Activated T-helper 1 cell treated with Interleukin-2 at 50 U/mL for 16 hours (primary cell): ENCODE measurements at regions not wholly inside any gene's neighbourhood (a gene's known extent, or its start where the extent isn't known, plus 50 kb on each side); places are given as distances from the start of the nearest gene placed in this dataset.
"Not testable (repeated sequence)": the region's sequence is repeated elsewhere in the genome, so short reads cannot be mapped to it uniquely, and the experiment has no call there.

Experiments used
- DNase-seq: peaks from one replicate; pipeline ENCODE4 v3.0.0-alpha.2; 2020; ENCODE audit warnings: low read depth

DNA sequence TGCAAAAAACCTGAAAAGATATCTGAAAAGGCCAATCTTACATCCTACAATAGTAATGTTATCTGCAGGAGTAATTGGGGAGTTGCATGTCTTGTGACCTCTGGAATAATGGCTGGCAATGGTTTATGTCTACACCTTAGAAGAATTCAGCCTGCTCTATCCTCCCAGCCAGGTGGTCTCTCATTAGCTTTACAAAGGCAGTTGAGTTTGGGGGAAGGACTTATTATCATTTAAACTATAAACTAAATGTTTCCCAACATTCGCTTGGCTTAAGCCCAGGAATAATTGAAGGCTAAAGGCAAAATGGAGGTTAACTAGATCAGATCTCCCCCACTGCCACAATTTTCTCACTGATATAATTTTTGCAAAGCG lies 158.4 kb upstream of the SFSWAP start:
- DNase-seq: no peak

DNA sequence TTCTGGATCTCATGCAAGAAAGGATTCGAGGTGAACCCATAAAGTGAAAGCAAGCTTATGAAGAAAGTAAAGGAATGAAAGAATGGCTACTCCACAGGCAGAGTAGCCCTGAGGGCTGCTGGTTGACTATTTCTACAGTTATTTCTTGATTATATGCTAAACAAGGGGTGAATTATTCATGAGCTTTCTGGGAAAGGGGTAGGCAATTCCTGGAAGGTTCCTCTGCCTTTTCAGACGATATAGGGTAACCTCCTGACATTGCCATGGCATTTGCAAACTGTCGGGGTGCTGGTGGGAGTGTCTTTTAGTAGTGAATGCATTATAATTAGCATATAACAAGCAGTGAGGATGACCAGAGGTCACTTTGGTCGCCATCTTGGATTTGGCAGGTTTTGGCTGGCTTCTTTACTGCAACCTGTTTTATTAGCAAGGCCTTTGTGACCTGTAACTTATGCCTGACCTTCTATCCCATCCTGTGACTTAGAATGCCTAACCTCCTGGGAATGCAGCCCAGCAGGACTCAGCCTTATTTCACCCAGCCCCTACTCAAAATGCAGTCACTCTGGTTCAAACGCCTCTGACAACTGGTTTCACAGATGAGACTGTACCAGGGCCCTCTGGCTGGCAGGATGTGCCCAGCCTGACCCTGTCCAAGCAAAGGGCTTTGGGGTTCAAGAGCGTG lies 157.7 kb upstream of the SFSWAP start:
- no peak for DNase-seq

GRCh38 chr12:131555197-131555846 lies 155.6 kb upstream of the SFSWAP start:
- DNase-seq: no peak

GRCh38 chr12:131555866-131556265 lies 155.0 kb upstream of the SFSWAP start:
- DNase-seq: no peak

- no peak for DNase-seq
Observed at GRCh38 chr12:131557078-131557709, 153.7 kb upstream of the SFSWAP start.

DNA sequence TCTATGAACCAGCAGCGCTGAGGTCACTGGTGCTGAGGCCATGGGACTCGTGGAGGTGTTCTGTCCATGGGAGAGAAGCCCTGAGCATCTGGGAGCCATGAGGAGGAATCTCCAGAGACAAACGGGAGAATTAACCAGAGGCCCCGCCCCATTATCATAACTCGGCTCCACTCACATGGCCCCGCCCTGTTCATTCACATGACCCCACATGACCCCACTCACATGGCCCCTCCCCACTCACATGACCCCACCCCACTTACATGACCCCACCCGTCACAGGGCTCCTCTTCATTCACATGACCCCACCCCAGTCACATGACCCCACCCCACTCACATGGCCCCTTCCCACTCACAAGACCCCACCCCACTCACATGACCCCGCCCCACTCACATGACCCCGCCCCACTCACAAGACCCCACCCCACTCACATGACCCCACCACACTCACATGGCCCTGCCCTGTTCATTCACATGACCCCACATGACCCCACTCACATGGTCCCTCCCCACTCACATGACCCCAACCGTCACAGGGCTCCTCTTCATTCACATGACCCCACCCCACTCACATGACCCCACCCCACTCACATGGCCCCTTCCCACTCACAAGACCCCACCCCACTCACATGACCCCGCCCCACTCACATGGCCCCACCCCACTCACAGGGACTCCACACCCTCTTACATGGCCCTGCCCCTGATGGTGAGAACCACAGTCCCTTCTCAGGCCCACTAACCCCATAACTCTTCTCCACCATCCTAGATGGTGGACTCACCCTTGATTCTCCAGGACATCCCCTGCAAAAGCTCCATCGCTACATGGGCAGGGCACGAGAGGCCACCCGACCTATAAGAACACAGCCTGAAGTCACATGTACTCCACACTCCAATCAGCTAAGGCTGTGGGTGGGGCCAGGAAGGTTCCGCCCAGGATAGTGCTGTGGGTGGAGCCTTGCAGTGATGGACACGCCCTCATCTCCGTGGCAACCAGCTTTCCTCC lies 151.1 kb upstream of the SFSWAP start:
- no peak for DNase-seq

DNA sequence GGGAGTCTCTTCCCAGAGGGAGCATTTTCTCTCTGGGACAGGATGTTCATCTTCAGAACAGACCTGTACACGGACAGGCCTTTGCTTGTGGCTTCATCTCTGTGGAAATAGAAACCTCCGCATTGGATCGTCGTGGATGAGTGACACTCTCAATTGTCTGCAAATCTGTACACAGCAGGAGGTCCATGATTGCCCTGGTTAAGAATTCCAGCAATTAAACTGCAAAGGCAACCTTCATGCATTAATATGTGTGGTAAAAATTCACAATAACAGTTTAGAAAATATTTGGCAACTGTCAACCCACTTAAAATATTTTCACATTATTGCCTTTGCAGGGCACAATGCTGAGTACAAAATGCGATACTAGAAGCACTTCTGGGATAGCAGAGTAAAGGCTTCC lies 149.8 kb upstream of the SFSWAP start:
- DNase-seq: no peak

DNA sequence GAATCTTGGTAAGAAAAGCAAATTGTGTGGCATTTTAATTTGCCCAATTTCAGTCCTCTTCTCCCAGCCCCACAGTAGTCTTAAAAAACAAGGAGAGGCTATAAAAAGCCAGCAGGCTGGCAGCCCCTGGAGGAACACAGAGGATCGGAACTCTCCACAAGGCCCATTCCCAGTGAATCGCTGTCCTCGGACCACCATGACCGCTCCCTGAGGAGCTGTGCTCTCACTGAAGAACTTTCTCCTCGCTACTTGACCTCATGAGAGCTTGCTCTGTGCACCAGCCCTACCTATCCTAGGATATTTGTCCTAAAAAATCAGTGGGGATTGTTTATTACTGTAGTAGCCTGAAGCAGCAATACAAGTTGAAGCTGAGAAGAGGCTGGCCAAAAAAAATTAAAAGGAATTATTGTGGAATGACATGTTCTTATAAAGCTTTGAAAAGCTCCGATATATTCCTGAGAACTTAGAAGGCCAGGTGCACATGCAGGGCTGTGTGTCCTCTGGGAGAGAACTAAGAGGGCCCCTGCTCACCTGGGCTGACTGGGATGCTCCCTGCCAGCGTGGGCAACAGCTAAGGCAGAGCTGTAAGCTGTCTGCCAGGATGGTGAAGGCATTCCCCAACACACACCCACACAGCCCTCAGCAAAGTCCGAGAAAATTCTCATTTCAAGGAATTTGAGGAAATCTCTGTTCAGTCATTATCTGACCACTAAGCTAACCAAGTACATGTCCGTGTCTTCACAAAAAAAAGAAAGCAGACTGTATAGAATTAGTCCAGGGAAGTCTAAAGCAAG lies 148.8 kb upstream of the SFSWAP start:
- DNase-seq: no peak

- DNase-seq: not testable (repeated sequence)
Observed at GRCh38 chr12:131564138-131564727, 146.7 kb upstream of the SFSWAP start.

- no peak for DNase-seq
Observed at GRCh38 chr12:131564845-131565244, 146.0 kb upstream of the SFSWAP start.

- no peak for DNase-seq
Observed at GRCh38 chr12:131565267-131566015, 145.4 kb upstream of the SFSWAP start.

GRCh38 chr12:131568336-131568735 lies 142.6 kb upstream of the SFSWAP start:
- DNase-seq: no peak

DNA sequence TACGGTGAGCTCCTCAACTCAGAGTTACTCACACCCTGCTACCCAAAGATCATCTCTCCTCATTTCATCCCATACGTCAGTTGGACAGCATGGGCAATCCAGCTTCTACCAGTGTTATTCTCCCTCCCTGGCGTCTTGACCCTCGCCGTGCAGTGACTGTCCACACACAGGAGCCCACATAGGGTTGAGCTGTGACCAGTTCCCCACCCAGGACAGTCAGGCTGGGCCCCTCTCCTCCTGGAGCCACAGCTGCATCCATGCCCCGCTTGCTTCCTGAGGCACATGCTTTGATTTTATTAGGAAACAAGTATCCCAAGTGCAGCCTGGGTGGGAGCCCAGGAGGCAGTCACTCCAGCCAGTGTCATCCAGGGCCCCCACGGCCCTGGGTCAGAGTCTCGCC lies 140.3 kb upstream of the SFSWAP start:
- DNase-seq: no peak

GRCh38 chr12:131571827-131572226 lies 139.1 kb upstream of the SFSWAP start:
- DNase-seq: no peak

DNA sequence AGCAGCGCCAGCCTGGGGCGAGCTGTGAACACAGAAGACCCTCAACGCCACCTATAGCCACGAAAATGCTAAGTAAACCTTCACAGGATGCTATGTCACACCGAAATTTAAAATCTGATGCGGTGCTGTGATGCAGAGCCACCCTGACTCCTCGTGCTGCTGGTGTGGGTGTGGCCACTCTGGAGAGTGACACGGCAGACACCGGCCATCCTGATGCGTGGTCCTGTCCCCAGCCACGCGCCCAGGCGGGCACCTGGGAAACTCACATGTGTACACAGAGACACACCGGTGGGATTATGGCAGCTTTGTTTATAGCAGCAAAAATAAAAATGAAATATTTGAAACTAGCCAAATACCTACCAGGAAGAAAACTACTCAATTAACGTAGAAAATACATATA lies 138.3 kb upstream of the SFSWAP start:
- DNase-seq: no peak

DNA sequence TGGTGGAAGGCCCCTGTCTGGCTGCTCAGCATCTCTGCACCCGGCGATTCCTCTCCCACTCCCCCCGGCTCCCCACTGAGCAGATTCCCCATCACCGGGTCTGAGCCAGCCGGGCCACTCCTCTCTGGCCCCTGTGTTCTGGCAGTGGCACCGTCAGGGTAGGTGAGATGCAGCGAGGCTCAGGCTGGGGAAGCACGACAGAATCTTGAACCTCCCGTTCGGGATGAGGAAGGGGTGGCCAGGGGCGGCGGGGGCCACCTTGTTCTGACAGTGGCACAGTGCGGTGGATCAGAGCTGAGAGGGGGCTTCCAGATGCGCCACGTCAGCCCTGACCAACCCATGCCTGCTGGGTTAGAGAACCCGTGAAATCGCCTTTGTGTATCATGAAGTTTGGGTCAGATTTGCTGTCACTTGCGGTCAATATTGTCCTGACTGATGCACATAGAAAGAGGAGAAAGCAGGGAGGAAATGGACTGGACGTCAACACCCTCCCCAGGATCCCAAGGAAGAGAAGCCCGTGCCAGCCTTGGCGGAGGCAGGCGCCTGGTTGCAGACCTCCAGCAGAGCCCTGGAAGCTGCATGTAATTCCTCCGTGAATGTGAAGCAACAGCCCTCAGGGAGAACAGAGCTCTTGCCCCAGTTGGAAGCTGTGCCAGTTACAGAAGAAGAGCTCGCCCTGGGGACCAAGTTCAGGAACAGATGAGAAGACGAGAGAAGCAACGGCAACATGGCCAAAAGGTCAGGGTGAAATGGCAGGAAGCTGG lies 137.1 kb upstream of the SFSWAP start:
- no peak for DNase-seq

- no peak for DNase-seq
Observed at GRCh38 chr12:131574395-131574771, 136.5 kb upstream of the SFSWAP start.

DNA sequence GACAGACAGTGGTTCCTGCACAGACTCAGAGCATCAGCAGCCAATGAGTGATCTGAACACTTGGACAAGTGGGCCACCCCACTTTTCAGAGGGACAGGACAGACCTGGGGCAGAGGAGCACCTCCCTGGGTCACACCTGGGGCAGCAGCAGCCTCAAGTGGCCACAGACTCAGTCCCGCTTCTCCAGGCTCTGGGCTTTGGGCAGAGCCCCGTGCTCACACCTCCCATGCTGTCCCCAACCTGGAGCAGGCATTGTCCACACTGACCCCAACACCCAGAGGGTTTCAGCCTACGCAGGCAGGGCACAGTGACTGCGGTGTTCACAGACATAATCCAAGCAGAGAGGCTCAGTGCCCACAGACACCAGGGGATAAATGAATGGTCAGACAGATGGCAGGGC lies 135.5 kb upstream of the SFSWAP start:
- DNase-seq: no peak

- DNase-seq: not testable (repeated sequence)
Observed at GRCh38 chr12:131576734-131577133, 134.2 kb upstream of the SFSWAP start.

DNA sequence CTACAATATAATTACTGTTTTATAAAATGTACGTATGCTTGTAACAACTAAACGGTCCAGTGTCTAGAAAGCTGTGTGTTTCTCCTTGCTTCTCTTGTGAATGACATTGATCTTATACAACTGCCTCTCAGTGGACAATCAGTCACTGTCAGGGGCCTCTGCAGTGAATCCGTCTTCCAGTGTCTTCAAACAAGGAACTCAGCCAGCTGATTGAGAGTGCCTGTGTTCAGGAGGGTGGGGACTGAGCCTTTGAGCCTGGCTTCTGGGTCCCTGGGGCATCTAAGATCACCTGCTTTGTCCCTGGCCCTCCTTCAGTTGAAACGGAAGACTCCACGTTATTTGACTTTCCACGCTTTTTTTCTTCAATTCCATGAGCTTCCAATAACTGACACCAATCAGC lies 133.1 kb upstream of the SFSWAP start:
- no peak for DNase-seq
